PC-3 (cell line): ENCODE measurements at regions not wholly inside any gene's neighbourhood (a gene's known extent, or its start where the extent isn't known, plus 50 kb on each side); places are given as distances from the start of the nearest gene placed in this dataset.

Source experiments
- EZH2 ChIP-seq: fragments of 300-600 bp; sonication (generic); IDR thresholded peaks from one replicate; pipeline ENCODE4 v1.6.1; 2017; ENCODE audit warnings: antibody characterized with exemption, mild to moderate bottlenecking, low read length; ENCODE audit not compliant: unreplicated experiment
- TF ChIP-seq, protein P1 (sequence below): fragments of 300-600 bp; sonication (generic); conservative IDR thresholded peaks from 2 replicates; pipeline ENCODE4 v1.5.1; 2017; ENCODE audit warnings: antibody characterized with exemption, low read depth, mild to moderate bottlenecking, low read length

DNA sequence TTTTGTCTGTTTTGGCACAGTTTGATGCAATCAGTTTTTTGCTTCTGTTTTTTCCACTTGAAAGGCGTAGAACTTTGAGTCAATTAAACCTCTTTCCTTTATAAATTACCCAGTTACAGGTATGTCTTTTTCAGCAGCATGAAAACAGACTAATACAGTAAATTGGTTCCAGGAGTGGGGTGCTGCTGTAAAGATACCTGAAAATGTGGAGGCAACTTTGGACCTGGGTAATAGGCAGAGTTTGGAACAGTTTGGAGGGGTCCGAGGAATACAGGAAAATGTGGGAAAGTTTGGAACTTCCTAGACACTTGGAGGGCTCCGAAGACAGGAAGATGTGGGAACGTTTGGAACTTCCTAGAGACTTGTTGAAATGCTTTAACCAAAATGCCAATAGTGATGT is 2022.2 kb downstream of the MAT2B start:
- TF ChIP-seq, protein P1, sequence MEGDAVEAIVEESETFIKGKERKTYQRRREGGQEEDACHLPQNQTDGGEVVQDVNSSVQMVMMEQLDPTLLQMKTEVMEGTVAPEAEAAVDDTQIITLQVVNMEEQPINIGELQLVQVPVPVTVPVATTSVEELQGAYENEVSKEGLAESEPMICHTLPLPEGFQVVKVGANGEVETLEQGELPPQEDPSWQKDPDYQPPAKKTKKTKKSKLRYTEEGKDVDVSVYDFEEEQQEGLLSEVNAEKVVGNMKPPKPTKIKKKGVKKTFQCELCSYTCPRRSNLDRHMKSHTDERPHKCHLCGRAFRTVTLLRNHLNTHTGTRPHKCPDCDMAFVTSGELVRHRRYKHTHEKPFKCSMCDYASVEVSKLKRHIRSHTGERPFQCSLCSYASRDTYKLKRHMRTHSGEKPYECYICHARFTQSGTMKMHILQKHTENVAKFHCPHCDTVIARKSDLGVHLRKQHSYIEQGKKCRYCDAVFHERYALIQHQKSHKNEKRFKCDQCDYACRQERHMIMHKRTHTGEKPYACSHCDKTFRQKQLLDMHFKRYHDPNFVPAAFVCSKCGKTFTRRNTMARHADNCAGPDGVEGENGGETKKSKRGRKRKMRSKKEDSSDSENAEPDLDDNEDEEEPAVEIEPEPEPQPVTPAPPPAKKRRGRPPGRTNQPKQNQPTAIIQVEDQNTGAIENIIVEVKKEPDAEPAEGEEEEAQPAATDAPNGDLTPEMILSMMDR, result no peak
- TF ChIP-seq EZH2, result no peak
